HUES48 (cell line): ENCODE measurements at regions not wholly inside any gene's neighbourhood (a gene's known extent, or its start where the extent isn't known, plus 50 kb on each side); places are given as distances from the start of the nearest gene placed in this dataset.

Experiments used
- H3K27ac ChIP-seq: one replicate; pipeline ENCODE4 v1.7.0; 2013; ENCODE audit warnings: low read depth, low read length, inconsistent platforms
- H3K27me3 ChIP-seq: 2 replicates; pipeline ENCODE4 v1.6.1; 2013; ENCODE audit warnings: mild to moderate bottlenecking, low read length; ENCODE audit not compliant: control insufficient read depth, insufficient read depth
- H3K36me3 ChIP-seq: 2 replicates; pipeline ENCODE4 v1.6.1; 2013; ENCODE audit warnings: low read length; ENCODE audit not compliant: control insufficient read depth, insufficient read depth
- H3K4me1 ChIP-seq: 2 replicates; pipeline ENCODE4 v1.6.1; 2013; ENCODE audit warnings: mild to moderate bottlenecking, low read length; ENCODE audit not compliant: control insufficient read depth, insufficient read depth
- H3K4me3 ChIP-seq: 2 replicates; pipeline ENCODE4 v1.5.1; 2013; ENCODE audit warnings: mild to moderate bottlenecking, low read depth, low read length
- H3K9ac ChIP-seq: 2 replicates; pipeline ENCODE4 v1.6.1; 2013; ENCODE audit warnings: mild to moderate bottlenecking, low read depth, low read length, moderate library complexity
- H3K9me3 ChIP-seq: 2 replicates; pipeline ENCODE4 v1.6.1; 2013; ENCODE audit warnings: low read length; ENCODE audit not compliant: control insufficient read depth, insufficient read depth

GRCh38 chr11:45475173-45475572 is 189.0 kb upstream of the SYT13 start:
- no peaks in the 10 kb centered on the region for H3K9me3 ChIP-seq
- H3K27me3 ChIP-seq = no peaks in the 10 kb centered on the region
- no peak overlapping the region for H3K4me3 ChIP-seq
- H3K9ac ChIP-seq = no peak overlapping the region
- H3K36me3 ChIP-seq = no peaks in the 10 kb centered on the region
- no peaks in the 10 kb centered on the region for H3K4me1 ChIP-seq
- H3K27ac ChIP-seq = no peak overlapping the region

GRCh38 chr11:45473341-45473895 is 187.3 kb upstream of the SYT13 start:
- Histone ChIP-seq H3K27ac (no peak overlapping the region), H3K9ac (no peak overlapping the region), H3K27me3 (no peaks in the 10 kb centered on the region), H3K9me3 (no peaks in the 10 kb centered on the region), H3K4me1 (no peaks in the 10 kb centered on the region), H3K36me3 (no peaks in the 10 kb centered on the region), H3K4me3 (no peak overlapping the region)

GRCh38 chr11:45472716-45473317 is 186.7 kb upstream of the SYT13 start:
- Histone ChIP-seq H3K27me3 (no peaks in the 10 kb centered on the region), H3K4me1 (no peaks in the 10 kb centered on the region), H3K4me3 (no peak overlapping the region)

DNA sequence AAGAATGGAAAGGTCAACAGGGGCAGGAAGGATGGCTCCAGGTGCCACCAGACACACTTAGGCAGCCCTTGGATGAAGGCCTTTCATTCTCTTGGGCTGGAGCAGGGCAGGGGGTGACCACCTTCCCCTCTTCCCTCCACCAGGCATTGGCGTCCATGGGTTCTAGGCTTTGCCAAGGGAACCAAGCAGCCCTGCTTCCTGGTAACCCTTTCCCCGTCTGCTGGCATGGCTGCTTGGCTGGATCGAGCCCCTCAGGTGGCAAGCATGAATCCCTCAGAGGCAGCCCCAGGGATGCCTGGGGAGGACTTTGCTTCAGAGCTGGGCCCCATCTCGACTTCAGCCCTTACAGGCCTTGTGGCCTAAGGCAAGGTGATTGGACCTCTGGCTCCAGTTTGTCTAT is 185.1 kb upstream of the SYT13 start:
- Histone ChIP-seq H3K27ac (no peak overlapping the region), H3K4me1 (no peaks in the 10 kb centered on the region), H3K36me3 (no peaks in the 10 kb centered on the region), H3K27me3 (no peaks in the 10 kb centered on the region), H3K9me3 (no peaks in the 10 kb centered on the region), H3K4me3 (no peak overlapping the region), H3K9ac (no peak overlapping the region)

More at GRCh38 chr11:45472716-45473317, 186.7 kb upstream of the SYT13 start:
- Histone ChIP-seq H3K36me3 (no peaks in the 10 kb centered on the region), H3K9ac (no peak overlapping the region), H3K27ac (no peak overlapping the region), H3K9me3 (no peaks in the 10 kb centered on the region)

GRCh38 chr11:45470794-45471167 is 184.6 kb upstream of the SYT13 start:
- Histone ChIP-seq H3K27ac (no peak overlapping the region), H3K36me3 (no peaks in the 10 kb centered on the region), H3K9me3 (no peaks in the 10 kb centered on the region), H3K9ac (no peak overlapping the region), H3K4me3 (no peak overlapping the region), H3K27me3 (no peaks in the 10 kb centered on the region), H3K4me1 (no peaks in the 10 kb centered on the region)

GRCh38 chr11:45470151-45470793 is 184.1 kb upstream of the SYT13 start:
- no peak overlapping the region for H3K9ac ChIP-seq

GRCh38 chr11:45468267-45468856 is 182.2 kb upstream of the SYT13 start:
- H3K4me1 ChIP-seq = no peaks in the 10 kb centered on the region
- no peaks in the 10 kb centered on the region for H3K36me3 ChIP-seq
- H3K27me3 ChIP-seq = no peaks in the 10 kb centered on the region
- H3K9me3 ChIP-seq = no peaks in the 10 kb centered on the region
- H3K4me3 ChIP-seq = no peak overlapping the region
- H3K9ac ChIP-seq = no peak overlapping the region
- no peak overlapping the region for H3K27ac ChIP-seq

More at GRCh38 chr11:45470151-45470793, 184.1 kb upstream of the SYT13 start:
- H3K27ac ChIP-seq = no peak overlapping the region
- no peak overlapping the region for H3K4me3 ChIP-seq
- H3K4me1 ChIP-seq = no peaks in the 10 kb centered on the region
- no peaks in the 10 kb centered on the region for H3K9me3 ChIP-seq
- H3K36me3 ChIP-seq = no peaks in the 10 kb centered on the region
- H3K27me3 ChIP-seq = no peaks in the 10 kb centered on the region

DNA sequence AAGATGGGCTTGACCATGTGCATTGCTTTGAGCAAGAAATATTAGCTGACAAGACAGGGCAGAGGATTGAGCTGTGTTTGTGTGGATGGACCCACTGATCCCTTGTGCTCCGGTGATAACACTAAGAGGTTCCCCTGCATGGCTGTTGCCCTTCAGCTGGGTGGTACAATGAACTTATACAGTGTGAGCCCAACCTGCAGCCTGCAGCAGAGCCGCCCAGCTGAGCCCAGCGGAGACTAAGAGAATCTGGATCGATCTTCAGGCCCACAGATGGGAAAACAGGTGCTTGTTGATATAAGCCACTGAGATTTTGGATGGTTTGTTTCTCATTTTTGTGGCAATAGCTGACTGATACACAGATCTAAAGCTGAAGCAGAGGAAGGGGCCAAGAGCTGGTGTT is 177.4 kb upstream of the SYT13 start:
- Histone ChIP-seq H3K4me3 (no peak overlapping the region), H3K27me3 (no peaks in the 10 kb centered on the region), H3K9ac (no peak overlapping the region), H3K27ac (no peak overlapping the region), H3K36me3 (no peaks in the 10 kb centered on the region), H3K4me1 (no peaks in the 10 kb centered on the region), H3K9me3 (no peaks in the 10 kb centered on the region)

GRCh38 chr11:45461514-45461913 is 175.4 kb upstream of the SYT13 start:
- H3K4me3 ChIP-seq = no peak overlapping the region
- no peaks in the 10 kb centered on the region for H3K9me3 ChIP-seq
- no peak overlapping the region for H3K27ac ChIP-seq
- H3K4me1 ChIP-seq = no peaks in the 10 kb centered on the region
- H3K36me3 ChIP-seq = no peaks in the 10 kb centered on the region
- no peaks in the 10 kb centered on the region for H3K27me3 ChIP-seq
- no peak overlapping the region for H3K9ac ChIP-seq

GRCh38 chr11:45459491-45459890 is 173.3 kb upstream of the SYT13 start:
- Histone ChIP-seq H3K27me3 (no peaks in the 10 kb centered on the region), H3K4me3 (no peak overlapping the region), H3K9me3 (no peaks in the 10 kb centered on the region), H3K27ac (no peak overlapping the region), H3K4me1 (no peaks in the 10 kb centered on the region), H3K9ac (no peak overlapping the region), H3K36me3 (no peaks in the 10 kb centered on the region)

- Histone ChIP-seq H3K9ac (no peak overlapping the region), H3K27me3 (no peaks in the 10 kb centered on the region), H3K9me3 (no peaks in the 10 kb centered on the region)
Measured at GRCh38 chr11:45458269-45458668, 172.1 kb upstream of the SYT13 start.

More at GRCh38 chr11:45458269-45458668, 172.1 kb upstream of the SYT13 start:
- Histone ChIP-seq H3K4me1 (no peaks in the 10 kb centered on the region), H3K27ac (no peak overlapping the region), H3K36me3 (no peaks in the 10 kb centered on the region), H3K4me3 (no peak overlapping the region)
